Large intestine (tissue), 3 donors: ENCODE measurements at regions not wholly inside any gene's neighbourhood (a gene's known extent, or its start where the extent isn't known, plus 50 kb on each side); places are given as distances from the start of the nearest gene placed in this dataset.
A peak's percentile ranks its signal among the peaks of the same experiment; 100 is the strongest.

Source experiments
- DNase-seq, 2 donors: peaks; one replicate each; pipeline versions ENCODE4 v3.0.0 to v3.0.0-alpha.2; 2013
- H3K27ac ChIP-seq: one replicate; pipeline ENCODE4 v1.5.1; 2013; ENCODE audit warnings: low read length
- H3K27me3 ChIP-seq: 2 replicates; pipeline ENCODE4 v1.6.1; 2013; ENCODE audit warnings: low read length; ENCODE audit not compliant: control insufficient read depth, insufficient read depth
- H3K36me3 ChIP-seq: 2 replicates; pipeline ENCODE4 v1.6.1; 2013; ENCODE audit warnings: low read length; ENCODE audit not compliant: control insufficient read depth, insufficient read depth
- H3K4me1 ChIP-seq: one replicate; pipeline ENCODE4 v1.6.1; 2013; ENCODE audit warnings: low read length; ENCODE audit not compliant: control insufficient read depth, insufficient read depth
- H3K4me3 ChIP-seq: one replicate; pipeline ENCODE4 v1.5.1; 2013; ENCODE audit warnings: low read length
- H3K9me3 ChIP-seq: one replicate; pipeline ENCODE4 v1.6.1; 2013; ENCODE audit warnings: mild to moderate bottlenecking, low read depth, low read length, moderate library complexity; ENCODE audit not compliant: control insufficient read depth
- WGBS: methylation state at CpG from one replicate; pipeline ENCODE4 v1.1.5; 2013; ENCODE audit warnings: low lambda C conversion rate; ENCODE audit not compliant: insufficient coverage; 5-methylcytosine and 5-hydroxymethylcytosine counted together

DNA sequence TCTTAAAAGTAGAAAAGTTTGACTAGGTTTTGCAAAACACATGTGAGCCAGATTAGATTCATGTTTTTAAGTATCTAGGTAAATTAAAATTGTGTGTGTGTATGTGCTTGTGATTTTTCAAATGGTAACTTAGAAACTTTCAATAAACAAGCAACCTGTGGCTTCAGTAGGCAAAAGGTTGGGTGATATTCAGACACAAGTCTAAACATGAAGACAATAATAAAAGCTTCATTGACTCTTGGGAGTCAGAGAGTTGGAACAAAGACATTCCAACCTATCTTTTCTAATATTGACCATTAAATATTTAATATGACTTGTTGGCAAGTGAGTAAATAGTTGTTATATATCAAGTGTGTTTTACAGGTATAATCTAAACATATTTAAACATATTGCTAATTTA, 1049.6 kb upstream of the ADGRL4 start:
- Histone ChIP-seq H3K4me1 (no peaks in the 10 kb centered on the region), H3K36me3 (no peaks in the 10 kb centered on the region), H3K27me3 (no peaks in the 10 kb centered on the region), H3K4me3 (no peak overlapping the region), H3K27ac (no peak overlapping the region), H3K9me3 (peaks cover 7% of the 10 kb centered on the region)
- DNase-seq, result no peak

DNA sequence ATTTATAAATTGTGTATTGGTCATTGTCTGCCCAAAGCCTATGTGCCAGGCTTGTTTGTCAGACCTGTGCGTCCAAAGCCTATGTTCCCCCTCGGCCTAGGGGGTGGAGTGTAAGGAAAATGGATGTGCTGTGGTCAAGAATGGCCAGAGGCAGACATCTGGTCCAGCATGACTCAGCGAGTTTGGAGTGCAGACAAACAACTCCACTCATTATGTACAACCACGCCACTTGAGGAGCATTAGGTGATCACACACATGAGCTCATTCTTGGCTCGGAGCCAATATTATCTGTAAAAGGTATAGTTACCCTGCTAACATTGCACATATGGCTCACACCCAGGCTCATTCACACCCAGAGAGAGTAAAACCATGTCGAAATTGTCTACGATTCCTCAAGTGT, 1047.6 kb upstream of the ADGRL4 start:
- H3K36me3 ChIP-seq, result no peaks in the 10 kb centered on the region
- no CpG with 5 or more reads among the region's 7 CpGs for WGBS
- peak in 1 of 2 donors; percentile 12 for DNase-seq
- peaks cover 7% of the 10 kb centered on the region for H3K9me3 ChIP-seq
- H3K27me3 ChIP-seq, result no peaks in the 10 kb centered on the region
- no peak overlapping the region for H3K4me3 ChIP-seq
- H3K4me1 ChIP-seq, result no peaks in the 10 kb centered on the region
- no peak overlapping the region for H3K27ac ChIP-seq

DNA sequence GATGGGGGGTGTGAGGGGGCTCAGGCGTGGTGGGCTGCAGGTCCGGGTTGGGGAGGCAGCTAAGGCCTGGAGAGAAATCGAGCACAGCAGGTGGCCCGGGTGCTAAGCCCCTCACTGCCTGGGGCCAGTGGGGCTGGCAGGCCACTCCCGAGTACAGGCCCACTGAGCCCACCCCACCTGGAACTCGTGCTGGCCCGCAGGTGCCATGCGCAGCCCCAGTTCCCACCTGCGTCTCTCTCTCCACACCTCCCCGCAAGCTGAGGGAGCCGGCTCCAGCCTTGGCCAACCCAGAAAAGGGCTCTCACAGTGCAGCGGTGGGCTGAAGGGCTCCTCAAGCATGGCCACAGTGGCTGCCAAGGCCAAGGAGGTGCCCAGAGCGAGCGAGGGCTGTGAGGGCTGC, 1047.1 kb upstream of the ADGRL4 start:
- Histone ChIP-seq H3K27me3 (no peaks in the 10 kb centered on the region), H3K4me1 (no peaks in the 10 kb centered on the region), H3K36me3 (no peaks in the 10 kb centered on the region), H3K27ac (no peak overlapping the region), H3K9me3 (peaks cover 7% of the 10 kb centered on the region), H3K4me3 (no peak overlapping the region)
- no CpG with 5 or more reads among the region's 14 CpGs for WGBS
- no peak for DNase-seq

DNA sequence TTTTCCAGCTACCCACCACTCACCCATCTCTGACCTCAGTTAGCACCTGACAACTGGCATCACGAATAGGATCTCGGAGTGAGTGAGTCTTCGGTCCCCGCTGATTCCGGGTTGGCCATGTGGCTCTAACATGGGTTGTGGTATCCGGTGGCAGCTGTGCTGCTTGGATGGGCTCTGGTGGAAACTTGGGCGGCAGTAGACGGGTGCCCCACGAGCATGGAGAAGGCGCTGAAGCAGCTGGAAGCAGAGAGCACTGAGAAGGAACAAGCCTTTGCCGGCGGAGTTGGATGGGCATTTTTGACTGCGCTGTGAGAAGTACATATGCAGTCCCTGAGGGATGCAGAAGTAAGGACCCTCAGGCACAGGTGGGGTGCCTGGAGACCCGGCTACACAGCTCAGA, 1044.0 kb upstream of the ADGRL4 start:
- Histone ChIP-seq H3K36me3 (no peaks in the 10 kb centered on the region), H3K9me3 (peaks cover 7% of the 10 kb centered on the region), H3K27me3 (no peaks in the 10 kb centered on the region), H3K27ac (no peak overlapping the region), H3K4me1 (no peaks in the 10 kb centered on the region), H3K4me3 (no peak overlapping the region)
- DNase-seq, result no peak
- WGBS, result no CpG with 5 or more reads among the region's 14 CpGs

DNA sequence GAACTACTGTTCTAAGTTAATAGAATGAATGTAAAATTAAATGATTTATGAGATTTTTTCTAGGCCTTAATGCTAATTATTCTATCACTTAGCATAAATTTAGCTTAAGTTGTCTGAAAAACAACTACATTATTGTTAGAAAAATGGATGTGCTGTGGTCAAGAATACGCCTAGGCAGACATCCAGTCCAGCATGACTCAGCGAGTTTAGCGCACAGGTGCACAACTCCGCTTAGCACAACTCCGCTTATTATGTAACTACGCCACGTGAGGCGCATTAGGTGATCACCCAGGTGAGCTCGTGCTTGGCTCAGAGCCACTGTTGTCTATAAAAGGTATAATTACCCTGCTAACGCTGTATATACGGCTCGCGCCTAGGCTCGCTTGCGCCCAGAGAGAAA, 1043.6 kb upstream of the ADGRL4 start:
- WGBS, result no CpG with 5 or more reads among the region's 15 CpGs
- H3K4me1 ChIP-seq, result no peaks in the 10 kb centered on the region
- H3K9me3 ChIP-seq, result peaks cover 7% of the 10 kb centered on the region

DNA sequence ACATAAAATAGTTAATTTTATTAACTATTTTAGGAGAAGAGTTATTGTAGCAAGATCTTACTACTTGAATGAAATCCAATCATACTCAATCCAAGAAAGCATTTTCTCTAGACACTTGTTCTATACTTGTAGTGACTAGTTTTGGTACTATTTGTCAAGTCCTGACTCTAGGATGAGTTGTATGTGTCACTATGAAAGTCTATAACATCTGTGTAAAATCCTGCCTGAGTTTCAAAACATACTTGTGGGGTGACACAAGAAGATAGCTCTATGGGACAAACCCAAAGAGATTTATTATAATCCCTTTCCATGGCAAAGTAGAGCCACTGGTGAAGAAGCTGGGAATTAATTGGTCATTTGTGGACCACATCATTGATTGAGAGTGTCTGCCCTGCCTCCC, 1042.2 kb upstream of the ADGRL4 start:
- Histone ChIP-seq H3K4me3 (no peak overlapping the region), H3K9me3 (peaks cover 5% of the 10 kb centered on the region), H3K36me3 (no peaks in the 10 kb centered on the region), H3K27me3 (no peaks in the 10 kb centered on the region), H3K4me1 (no peaks in the 10 kb centered on the region), H3K27ac (no peak overlapping the region)
- no peak for DNase-seq

More for the DNA sequence above, 1043.6 kb upstream of the ADGRL4 start:
- Histone ChIP-seq H3K4me3 (no peak overlapping the region), H3K27me3 (no peaks in the 10 kb centered on the region), H3K36me3 (no peaks in the 10 kb centered on the region), H3K27ac (no peak overlapping the region)
- no peak for DNase-seq

DNA sequence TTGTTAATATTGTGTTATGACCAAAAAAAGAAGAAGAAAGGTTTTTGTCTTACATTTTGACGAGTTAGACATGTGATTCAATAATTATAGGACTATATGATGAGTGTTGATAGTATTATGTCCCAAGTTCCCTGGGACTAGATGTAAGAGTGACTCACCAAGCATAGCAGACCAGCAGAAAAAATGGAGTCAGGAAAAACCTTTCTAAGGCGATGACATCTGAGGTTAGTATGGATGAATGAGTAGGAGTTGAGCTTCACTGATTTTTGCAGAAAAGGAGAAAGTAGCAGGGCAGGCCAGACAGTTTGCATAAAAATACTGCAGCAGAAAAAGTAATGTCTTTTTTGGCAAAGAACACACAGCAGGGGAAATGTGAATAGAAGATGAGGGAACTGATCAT, 1041.3 kb upstream of the ADGRL4 start:
- 100% methylated on average over 2 of the region's 2 CpGs for WGBS
- Histone ChIP-seq H3K27ac (no peak overlapping the region), H3K4me3 (no peak overlapping the region), H3K27me3 (no peaks in the 10 kb centered on the region), H3K36me3 (no peaks in the 10 kb centered on the region), H3K4me1 (no peaks in the 10 kb centered on the region), H3K9me3 (no peaks in the 10 kb centered on the region)
- no peak for DNase-seq

DNA sequence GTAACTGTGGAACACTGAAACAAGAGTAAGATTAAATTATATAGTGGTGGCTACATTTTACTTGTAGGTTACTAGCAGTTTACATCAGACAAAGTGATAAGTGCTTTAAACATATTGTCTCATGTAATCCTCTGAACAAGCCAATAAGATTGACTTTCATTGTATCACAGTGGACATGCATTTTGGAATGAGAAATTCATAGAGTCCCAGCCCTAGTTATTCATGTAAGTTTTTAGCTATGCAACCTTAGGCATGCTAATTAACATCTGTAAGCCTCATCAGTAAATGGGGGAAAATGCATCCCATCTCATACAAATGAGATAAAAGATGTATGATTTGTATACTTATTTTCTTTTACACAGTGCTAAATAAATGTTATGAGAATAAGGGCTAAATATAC, 1038.1 kb upstream of the ADGRL4 start:
- no peaks in the 10 kb centered on the region for H3K9me3 ChIP-seq
- no peaks in the 10 kb centered on the region for H3K4me1 ChIP-seq
- no peak overlapping the region for H3K27ac ChIP-seq
- H3K27me3 ChIP-seq, result no peaks in the 10 kb centered on the region
- H3K4me3 ChIP-seq, result no peak overlapping the region
- DNase-seq, result no peak
- H3K36me3 ChIP-seq, result no peaks in the 10 kb centered on the region

DNA sequence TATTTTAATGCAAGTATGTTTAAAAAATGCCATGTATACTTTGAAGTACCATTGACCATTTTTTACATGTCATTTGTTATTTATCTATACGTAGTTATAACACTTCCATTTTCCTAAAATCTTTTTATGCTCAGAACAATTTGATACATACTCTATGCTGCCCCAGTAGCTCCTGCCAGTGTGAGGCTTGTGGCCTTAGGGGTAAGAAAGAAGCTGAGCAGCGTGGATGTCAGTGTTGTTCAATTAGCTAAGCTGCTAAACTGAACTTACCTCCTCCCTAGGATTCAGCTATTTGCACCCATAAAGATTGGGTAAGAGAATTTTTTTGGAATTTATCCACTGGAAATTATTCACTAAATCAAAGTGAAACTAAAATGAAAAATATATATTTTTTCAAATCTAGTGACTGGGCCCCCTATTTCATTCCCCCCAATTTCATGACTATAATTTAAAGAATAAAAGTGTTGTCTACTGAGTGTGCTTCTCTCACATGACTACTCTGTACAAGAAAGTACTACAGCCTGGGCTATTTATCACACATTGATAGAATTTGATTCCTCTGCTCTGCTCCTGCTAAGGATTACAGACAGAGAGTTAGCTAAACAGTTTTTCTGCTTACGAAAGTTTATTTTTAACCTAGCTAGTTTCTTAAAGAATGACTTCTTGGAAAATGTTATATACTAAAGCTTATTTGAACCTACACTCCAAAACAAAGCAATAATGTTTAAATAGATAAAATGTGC, 1030.3 kb upstream of the ADGRL4 start:
- Histone ChIP-seq H3K4me3 (no peak overlapping the region), H3K4me1 (no peaks in the 10 kb centered on the region), H3K9me3 (no peaks in the 10 kb centered on the region), H3K27me3 (no peaks in the 10 kb centered on the region), H3K36me3 (no peaks in the 10 kb centered on the region), H3K27ac (no peak overlapping the region)
- DNase-seq, result no peak
- 80% methylated on average over 2 of the region's 3 CpGs for WGBS

DNA sequence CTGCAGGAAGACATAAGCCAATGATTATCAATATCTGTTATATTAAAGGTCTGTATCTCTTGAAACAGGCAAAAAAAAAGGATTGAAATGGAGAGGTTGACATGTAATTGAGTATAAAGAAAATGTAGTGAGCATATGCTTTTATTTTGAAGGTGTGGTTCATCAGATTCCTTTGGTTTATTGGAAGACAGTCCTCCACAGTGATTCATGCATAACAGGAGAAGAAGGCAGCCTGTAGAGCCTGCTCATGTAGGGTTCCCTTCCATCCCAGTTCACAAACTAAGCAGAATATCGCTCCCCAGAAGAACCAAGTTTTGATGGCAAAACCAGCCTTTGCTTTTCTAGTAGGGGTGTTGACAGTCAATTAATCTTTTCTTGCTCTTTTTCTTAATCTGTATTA, 1016.8 kb upstream of the ADGRL4 start:
- Histone ChIP-seq H3K9me3 (peaks cover 4% of the 10 kb centered on the region), H3K27ac (no peak overlapping the region), H3K27me3 (no peaks in the 10 kb centered on the region), H3K36me3 (no peaks in the 10 kb centered on the region), H3K4me1 (no peaks in the 10 kb centered on the region), H3K4me3 (no peak overlapping the region)
- DNase-seq, result no peak
- WGBS, result no CpG with 5 or more reads among the region's 1 CpG

DNA sequence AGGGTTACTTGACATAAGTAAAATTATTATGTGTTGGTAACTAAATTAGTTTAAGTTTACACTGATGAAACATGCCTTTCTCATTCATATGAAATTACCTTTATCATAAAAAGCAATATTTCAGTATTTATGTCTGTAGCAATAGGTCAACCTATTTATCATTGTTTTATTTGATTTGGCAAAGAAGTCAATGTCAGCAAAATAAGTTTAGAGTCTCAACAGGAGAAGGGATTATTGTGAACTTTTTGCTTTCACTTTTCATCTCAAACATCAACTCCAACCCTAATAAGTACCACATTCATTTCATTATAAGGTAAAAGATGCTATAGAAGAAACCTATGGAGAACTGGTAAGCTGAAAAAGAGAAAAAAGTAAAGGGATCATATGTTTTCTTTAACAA, 1015.4 kb upstream of the ADGRL4 start:
- Histone ChIP-seq H3K27ac (no peak overlapping the region), H3K27me3 (no peaks in the 10 kb centered on the region), H3K4me3 (no peak overlapping the region), H3K36me3 (no peaks in the 10 kb centered on the region), H3K4me1 (no peaks in the 10 kb centered on the region), H3K9me3 (no peaks in the 10 kb centered on the region)
- DNase-seq, result no peak
